ENCODE measurements at regions not wholly inside any gene's neighbourhood (a gene's known extent, or its start where the extent isn't known, plus 50 kb on each side); places are given as distances from the start of the nearest gene placed in this dataset.
A peak's percentile ranks its signal among the peaks of the same experiment; 100 is the strongest.

- peak; percentile 71 to 75 for DNase-seq (ENCODE audit: low read depth in 2 of 2)
- no peak overlapping the region for H3K4me3 ChIP-seq (replicated peaks in 1 of 2; ENCODE audit: low read depth in 2 of 2, low read length in 2 of 2)
- TF ChIP-seq, protein P1, sequence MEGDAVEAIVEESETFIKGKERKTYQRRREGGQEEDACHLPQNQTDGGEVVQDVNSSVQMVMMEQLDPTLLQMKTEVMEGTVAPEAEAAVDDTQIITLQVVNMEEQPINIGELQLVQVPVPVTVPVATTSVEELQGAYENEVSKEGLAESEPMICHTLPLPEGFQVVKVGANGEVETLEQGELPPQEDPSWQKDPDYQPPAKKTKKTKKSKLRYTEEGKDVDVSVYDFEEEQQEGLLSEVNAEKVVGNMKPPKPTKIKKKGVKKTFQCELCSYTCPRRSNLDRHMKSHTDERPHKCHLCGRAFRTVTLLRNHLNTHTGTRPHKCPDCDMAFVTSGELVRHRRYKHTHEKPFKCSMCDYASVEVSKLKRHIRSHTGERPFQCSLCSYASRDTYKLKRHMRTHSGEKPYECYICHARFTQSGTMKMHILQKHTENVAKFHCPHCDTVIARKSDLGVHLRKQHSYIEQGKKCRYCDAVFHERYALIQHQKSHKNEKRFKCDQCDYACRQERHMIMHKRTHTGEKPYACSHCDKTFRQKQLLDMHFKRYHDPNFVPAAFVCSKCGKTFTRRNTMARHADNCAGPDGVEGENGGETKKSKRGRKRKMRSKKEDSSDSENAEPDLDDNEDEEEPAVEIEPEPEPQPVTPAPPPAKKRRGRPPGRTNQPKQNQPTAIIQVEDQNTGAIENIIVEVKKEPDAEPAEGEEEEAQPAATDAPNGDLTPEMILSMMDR (IDR thresholded peaks at IDR 0.05; ENCODE audit: low read depth, low read length) = peak; percentile 55
Measured at GRCh38 chr1:65059930-65060538, 88.0 kb upstream of the AK4 start.

DNA sequence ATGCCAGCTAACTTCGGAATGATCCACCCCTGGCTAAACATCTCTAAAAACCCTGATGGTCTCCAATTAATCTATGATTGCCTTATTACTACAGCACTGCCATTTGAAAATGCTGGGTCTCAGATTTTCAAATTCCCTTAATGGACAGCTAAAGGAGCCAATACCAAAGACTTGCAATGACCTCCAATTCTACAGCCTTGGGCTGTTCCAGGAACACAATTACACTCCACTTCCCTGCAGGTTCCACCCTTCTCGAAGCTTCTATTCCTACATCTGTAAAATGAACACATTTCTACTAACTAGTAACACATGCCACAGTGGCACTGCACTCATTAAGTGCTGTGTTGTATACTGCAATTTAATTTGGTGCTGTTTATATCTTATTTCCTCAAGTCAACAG is 85.7 kb upstream of the AK4 start:
- no peak for DNase-seq (ENCODE audit: low read depth in 2 of 2)
- TF ChIP-seq, protein P1 (IDR thresholded peaks at IDR 0.05; ENCODE audit: low read depth, low read length) = no peak
- no peak overlapping the region for H3K4me3 ChIP-seq (replicated peaks in 1 of 2; ENCODE audit: low read depth in 2 of 2, low read length in 2 of 2)

- H3K4me3 ChIP-seq (replicated peaks in 1 of 2; ENCODE audit: low read depth in 2 of 2, low read length in 2 of 2) = no peak overlapping the region
- TF ChIP-seq, protein P1 (IDR thresholded peaks at IDR 0.05; ENCODE audit: low read depth, low read length) = no peak
- no peak for DNase-seq (ENCODE audit: low read depth in 2 of 2)
Measured at GRCh38 chr1:65063025-65063424, 85.0 kb upstream of the AK4 start.

DNA sequence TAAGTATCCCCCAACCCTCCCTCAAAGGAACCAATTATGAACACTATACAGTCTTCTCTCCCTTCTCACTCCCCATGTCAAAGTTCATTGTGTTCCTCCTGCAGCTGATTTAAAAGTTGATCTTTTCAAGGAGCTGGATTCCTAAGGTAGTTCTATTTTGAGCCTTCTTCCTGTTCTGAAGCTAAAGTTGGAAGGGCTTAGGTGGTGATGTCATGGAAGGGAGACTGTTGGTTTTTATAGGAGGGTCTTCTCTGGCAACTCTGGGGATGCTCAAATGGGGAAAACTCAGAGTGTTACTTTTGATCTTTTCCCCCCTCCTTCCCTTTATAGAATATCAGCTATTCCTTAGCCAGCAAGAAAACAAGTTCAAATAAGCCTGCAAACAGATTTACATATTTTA is 83.0 kb upstream of the AK4 start:
- no peak for DNase-seq (ENCODE audit: low read depth in 2 of 2)
- no peak overlapping the region for H3K4me3 ChIP-seq (replicated peaks in 1 of 2; ENCODE audit: low read depth in 2 of 2, low read length in 2 of 2)
- TF ChIP-seq, protein P1 (IDR thresholded peaks at IDR 0.05; ENCODE audit: low read depth, low read length) = no peak

DNA sequence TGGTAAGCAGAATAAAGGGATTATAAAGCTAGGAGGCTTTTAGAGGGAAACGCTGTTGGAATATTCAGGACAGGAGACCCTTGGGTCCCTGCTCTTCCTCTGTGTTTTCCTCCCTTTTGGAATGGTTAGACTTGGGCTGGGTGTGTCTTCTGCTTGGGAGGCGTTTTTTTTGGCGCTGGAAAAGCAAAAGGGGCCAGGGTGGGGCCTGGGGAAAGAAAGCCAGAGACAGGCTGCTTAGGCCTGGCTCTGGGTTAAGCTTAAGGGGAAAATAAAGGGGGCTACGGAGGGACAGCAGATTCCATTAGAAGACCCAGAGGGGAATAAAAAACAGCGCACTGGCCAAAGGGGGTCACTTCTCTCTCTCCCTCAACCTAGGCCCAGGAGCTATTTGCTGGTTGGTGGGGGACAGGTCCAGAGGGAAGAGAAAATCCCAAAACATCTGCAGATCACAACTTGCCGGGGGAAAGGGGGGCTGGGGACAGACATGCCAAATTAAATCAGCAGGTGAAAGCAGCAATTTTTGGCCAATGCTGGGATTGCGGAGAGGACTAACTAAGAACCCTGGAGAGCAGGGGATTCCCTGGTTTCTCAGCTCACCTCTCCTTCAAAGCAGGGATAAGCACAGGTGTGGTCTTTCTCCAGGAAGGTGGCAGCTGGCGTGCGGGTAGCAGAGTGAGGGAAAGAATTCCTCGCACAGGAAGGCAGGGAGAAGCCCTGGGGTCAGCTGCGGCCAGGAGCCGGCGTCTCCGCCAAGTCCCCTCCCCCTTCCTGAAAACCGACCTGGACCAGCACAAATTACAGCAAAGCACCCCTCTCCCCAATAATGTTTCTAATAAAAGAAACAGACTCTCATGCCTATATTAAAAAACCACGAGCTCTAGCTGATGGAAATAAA is 82.2 kb upstream of the AK4 start:
- TF ChIP-seq, protein P1 (IDR thresholded peaks at IDR 0.05; ENCODE audit: low read depth, low read length) = no peak
- peak in 1 of 2 donors; percentile 19 for DNase-seq (ENCODE audit: low read depth in 2 of 2)
- peak overlapping the region; percentile 59 to 84 for H3K4me3 ChIP-seq (replicated peaks in 1 of 2; ENCODE audit: low read depth in 2 of 2, low read length in 2 of 2)

GRCh38 chr1:65066419-65066765 is 81.6 kb upstream of the AK4 start:
- TF ChIP-seq, protein P1 (IDR thresholded peaks at IDR 0.05; ENCODE audit: low read depth, low read length) = no peak
- peak in 1 of 2 donors; percentile 21 for DNase-seq (ENCODE audit: low read depth in 2 of 2)
- peak overlapping the region; percentile 59 to 84 for H3K4me3 ChIP-seq (replicated peaks in 1 of 2; ENCODE audit: low read depth in 2 of 2, low read length in 2 of 2)
